ENCODE measurements at regions not wholly inside any gene's neighbourhood (a gene's known extent, or its start where the extent isn't known, plus 50 kb on each side); places are given as distances from the start of the nearest gene placed in this dataset.

DNA sequence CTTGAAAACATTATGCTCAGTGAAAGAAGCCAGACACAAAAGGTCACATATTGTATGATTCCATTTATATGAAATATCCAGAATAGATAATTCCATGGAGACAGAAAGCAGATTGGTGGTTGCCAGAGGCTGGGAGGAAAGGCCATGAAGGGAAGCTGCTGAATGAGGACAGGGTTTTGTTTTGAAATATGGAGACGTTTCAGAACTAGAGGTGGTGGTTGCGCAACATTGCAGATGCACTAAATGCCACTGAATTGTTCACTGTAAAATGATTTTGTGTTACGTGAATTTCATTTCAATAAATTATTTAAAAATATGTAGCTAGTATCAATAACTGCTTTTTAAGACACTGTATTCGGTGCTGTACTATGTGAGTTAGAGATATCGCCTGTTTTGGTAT, 101.7 kb upstream of the ZNF236 start:
- Histone ChIP-seq H3K4me2 (ENCODE audit: extremely low read depth, insufficient read depth, low read length) (no peak overlapping the region), H3K79me2 (ENCODE audit: control insufficient read depth, insufficient read depth, low read length) (no peaks in the 10 kb centered on the region), H2AFZ (ENCODE audit: low read length) (no peak overlapping the region), H3K4me3 (replicated peaks in 1 of 4; ENCODE audit: control extremely low read depth in 1 of 4, insufficient read depth in 1 of 4, low read depth in 3 of 4, low read length in 4 of 4) (no peak overlapping the region), H4K20me1 (ENCODE audit: control insufficient read depth, extremely low read depth, insufficient read depth, low read length) (no peaks in the 10 kb centered on the region), H3K27ac (ENCODE audit: insufficient read depth, low read length) (no peak overlapping the region), H3K4me1 (ENCODE audit: control insufficient read depth, extremely low read depth, insufficient read depth, low read length) (no peaks in the 10 kb centered on the region), H3K9me3 (ENCODE audit: control insufficient read depth, insufficient read depth, low read depth, low read length) (no peaks in the 10 kb centered on the region), H3K27me3 (ENCODE audit: control insufficient read depth, insufficient read depth, low read length) (no peaks in the 10 kb centered on the region), H3K9ac (ENCODE audit: insufficient read depth, low read length) (no peak overlapping the region), H3K36me3 (ENCODE audit: control insufficient read depth, insufficient read depth, low read length) (no peaks in the 10 kb centered on the region)
- peak in 1 of 2 donors; percentile 19 for DNase-seq (ENCODE audit: low read depth in 2 of 2)
- TF ChIP-seq, protein P1, sequence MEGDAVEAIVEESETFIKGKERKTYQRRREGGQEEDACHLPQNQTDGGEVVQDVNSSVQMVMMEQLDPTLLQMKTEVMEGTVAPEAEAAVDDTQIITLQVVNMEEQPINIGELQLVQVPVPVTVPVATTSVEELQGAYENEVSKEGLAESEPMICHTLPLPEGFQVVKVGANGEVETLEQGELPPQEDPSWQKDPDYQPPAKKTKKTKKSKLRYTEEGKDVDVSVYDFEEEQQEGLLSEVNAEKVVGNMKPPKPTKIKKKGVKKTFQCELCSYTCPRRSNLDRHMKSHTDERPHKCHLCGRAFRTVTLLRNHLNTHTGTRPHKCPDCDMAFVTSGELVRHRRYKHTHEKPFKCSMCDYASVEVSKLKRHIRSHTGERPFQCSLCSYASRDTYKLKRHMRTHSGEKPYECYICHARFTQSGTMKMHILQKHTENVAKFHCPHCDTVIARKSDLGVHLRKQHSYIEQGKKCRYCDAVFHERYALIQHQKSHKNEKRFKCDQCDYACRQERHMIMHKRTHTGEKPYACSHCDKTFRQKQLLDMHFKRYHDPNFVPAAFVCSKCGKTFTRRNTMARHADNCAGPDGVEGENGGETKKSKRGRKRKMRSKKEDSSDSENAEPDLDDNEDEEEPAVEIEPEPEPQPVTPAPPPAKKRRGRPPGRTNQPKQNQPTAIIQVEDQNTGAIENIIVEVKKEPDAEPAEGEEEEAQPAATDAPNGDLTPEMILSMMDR (conservative IDR thresholded peaks at IDR 0.05 in 1 of 2, IDR thresholded peaks at IDR 0.05 in 1 of 2; ENCODE audit: low read depth in 1 of 2, low read length in 2 of 2), result no peak
- TF ChIP-seq EZH2 (IDR thresholded peaks at IDR 0.05; ENCODE audit: low read length, missing control alignments), result no peak

GRCh38 chr18:76715012-76715610, 107.2 kb upstream of the ZNF236 start:
- Histone ChIP-seq H2AFZ (ENCODE audit: low read length) (no peak overlapping the region), H3K27ac (ENCODE audit: insufficient read depth, low read length) (no peak overlapping the region), H4K20me1 (ENCODE audit: control insufficient read depth, extremely low read depth, insufficient read depth, low read length) (no peaks in the 10 kb centered on the region), H3K4me1 (ENCODE audit: control insufficient read depth, extremely low read depth, insufficient read depth, low read length) (no peaks in the 10 kb centered on the region), H3K4me3 (replicated peaks in 1 of 4; ENCODE audit: control extremely low read depth in 1 of 4, insufficient read depth in 1 of 4, low read depth in 3 of 4, low read length in 4 of 4) (no peak overlapping the region), H3K36me3 (ENCODE audit: control insufficient read depth, insufficient read depth, low read length) (no peaks in the 10 kb centered on the region), H3K79me2 (ENCODE audit: control insufficient read depth, insufficient read depth, low read length) (no peaks in the 10 kb centered on the region), H3K27me3 (ENCODE audit: control insufficient read depth, insufficient read depth, low read length) (no peaks in the 10 kb centered on the region), H3K9me3 (ENCODE audit: control insufficient read depth, insufficient read depth, low read depth, low read length) (no peaks in the 10 kb centered on the region), H3K4me2 (ENCODE audit: extremely low read depth, insufficient read depth, low read length) (no peak overlapping the region), H3K9ac (ENCODE audit: insufficient read depth, low read length) (no peak overlapping the region)
- no peak for TF ChIP-seq EZH2 (IDR thresholded peaks at IDR 0.05; ENCODE audit: low read length, missing control alignments)
- no peak for DNase-seq (ENCODE audit: low read depth in 2 of 2)

DNA sequence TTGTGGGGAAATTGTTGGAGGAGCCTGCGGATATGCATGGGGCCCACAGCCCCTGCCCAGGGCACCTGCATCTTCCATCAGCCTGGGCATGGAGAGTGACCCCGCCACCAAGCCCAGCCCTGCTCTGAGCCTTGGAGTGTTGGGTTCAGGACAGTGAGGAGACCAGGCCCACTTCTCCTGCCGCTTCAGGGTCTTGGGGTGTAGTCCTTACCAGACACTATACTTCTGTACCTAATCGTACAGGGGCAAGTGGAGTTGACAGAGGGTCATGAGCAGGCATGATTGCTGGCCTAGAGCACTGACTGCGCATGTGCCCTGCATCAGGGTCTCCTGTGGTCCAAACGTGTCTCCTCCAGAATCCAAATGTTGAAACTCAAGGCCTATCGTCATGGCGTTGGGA, 108.9 kb upstream of the ZNF236 start:
- H3K4me3 ChIP-seq (replicated peaks in 1 of 4; ENCODE audit: control extremely low read depth in 1 of 4, insufficient read depth in 1 of 4, low read depth in 3 of 4, low read length in 4 of 4), result no peak overlapping the region
- H3K9me3 ChIP-seq (ENCODE audit: control insufficient read depth, insufficient read depth, low read depth, low read length), result no peaks in the 10 kb centered on the region
- H3K4me2 ChIP-seq (ENCODE audit: extremely low read depth, insufficient read depth, low read length), result no peak overlapping the region
- no peak overlapping the region for H2AFZ ChIP-seq (ENCODE audit: low read length)
- no peak for DNase-seq (ENCODE audit: low read depth in 2 of 2)
- no peaks in the 10 kb centered on the region for H3K27me3 ChIP-seq (ENCODE audit: control insufficient read depth, insufficient read depth, low read length)
- H3K9ac ChIP-seq (ENCODE audit: insufficient read depth, low read length), result no peak overlapping the region
- TF ChIP-seq, protein P1 (conservative IDR thresholded peaks at IDR 0.05 in 1 of 2, IDR thresholded peaks at IDR 0.05 in 1 of 2; ENCODE audit: low read depth in 1 of 2, low read length in 2 of 2), result no peak
- no peak for TF ChIP-seq EZH2 (IDR thresholded peaks at IDR 0.05; ENCODE audit: low read length, missing control alignments)
- H4K20me1 ChIP-seq (ENCODE audit: control insufficient read depth, extremely low read depth, insufficient read depth, low read length), result no peaks in the 10 kb centered on the region
- no peaks in the 10 kb centered on the region for H3K79me2 ChIP-seq (ENCODE audit: control insufficient read depth, insufficient read depth, low read length)
- H3K27ac ChIP-seq (ENCODE audit: insufficient read depth, low read length), result no peak overlapping the region
- no peaks in the 10 kb centered on the region for H3K36me3 ChIP-seq (ENCODE audit: control insufficient read depth, insufficient read depth, low read length)
- H3K4me1 ChIP-seq (ENCODE audit: control insufficient read depth, extremely low read depth, insufficient read depth, low read length), result no peaks in the 10 kb centered on the region

Data from fibroblast of lung (primary cell).